Mammary epithelial cell (primary cell): ENCODE measurements at regions not wholly inside any gene's neighbourhood (a gene's known extent, or its start where the extent isn't known, plus 50 kb on each side); places are given as distances from the start of the nearest gene placed in this dataset.

Experiments used
- EZH2 ChIP-seq: IDR thresholded peaks from 2 replicates; pipeline ENCODE4 v1.6.1; 2012; ENCODE audit warnings: low read length, inconsistent platforms, borderline replicate concordance
- TF ChIP-seq, protein P1 (sequence below), 2 donors: IDR thresholded peaks in 1 of 2; conservative IDR thresholded peaks in 1 of 2; 2 replicates each; pipeline ENCODE4 v1.5.1; 2011 to 2012; ENCODE audit warnings: inconsistent platforms in 2 of 2, low read length in 2 of 2, mild to moderate bottlenecking in 2 of 2, control low read depth in 1 of 2, low read depth in 1 of 2; ENCODE audit not compliant: insufficient read depth in 1 of 2; ENCODE audit errors: extremely low read depth in 1 of 2

DNA sequence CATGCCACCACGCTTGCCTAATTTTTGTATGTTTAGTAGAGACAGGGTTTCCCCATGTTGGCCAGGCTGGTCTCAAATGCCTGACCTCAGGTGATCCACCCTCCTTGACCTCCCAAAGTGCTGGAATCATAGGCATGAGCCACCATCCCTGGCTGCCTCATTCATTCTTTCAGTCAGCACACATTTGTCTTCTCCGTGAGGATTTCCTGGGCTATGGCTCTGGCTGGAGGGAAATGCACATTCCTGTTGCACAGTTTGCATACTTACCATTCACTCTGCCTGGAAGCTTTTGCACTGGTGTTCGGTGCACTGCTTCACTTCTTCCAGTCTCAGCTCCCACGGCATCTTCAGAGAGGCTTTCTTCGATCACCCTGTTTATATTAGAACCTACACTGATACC is 267.8 kb downstream of the STIM2 start:
- TF ChIP-seq, protein P1, sequence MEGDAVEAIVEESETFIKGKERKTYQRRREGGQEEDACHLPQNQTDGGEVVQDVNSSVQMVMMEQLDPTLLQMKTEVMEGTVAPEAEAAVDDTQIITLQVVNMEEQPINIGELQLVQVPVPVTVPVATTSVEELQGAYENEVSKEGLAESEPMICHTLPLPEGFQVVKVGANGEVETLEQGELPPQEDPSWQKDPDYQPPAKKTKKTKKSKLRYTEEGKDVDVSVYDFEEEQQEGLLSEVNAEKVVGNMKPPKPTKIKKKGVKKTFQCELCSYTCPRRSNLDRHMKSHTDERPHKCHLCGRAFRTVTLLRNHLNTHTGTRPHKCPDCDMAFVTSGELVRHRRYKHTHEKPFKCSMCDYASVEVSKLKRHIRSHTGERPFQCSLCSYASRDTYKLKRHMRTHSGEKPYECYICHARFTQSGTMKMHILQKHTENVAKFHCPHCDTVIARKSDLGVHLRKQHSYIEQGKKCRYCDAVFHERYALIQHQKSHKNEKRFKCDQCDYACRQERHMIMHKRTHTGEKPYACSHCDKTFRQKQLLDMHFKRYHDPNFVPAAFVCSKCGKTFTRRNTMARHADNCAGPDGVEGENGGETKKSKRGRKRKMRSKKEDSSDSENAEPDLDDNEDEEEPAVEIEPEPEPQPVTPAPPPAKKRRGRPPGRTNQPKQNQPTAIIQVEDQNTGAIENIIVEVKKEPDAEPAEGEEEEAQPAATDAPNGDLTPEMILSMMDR (conservative IDR thresholded peaks at IDR 0.05 in 1 of 2, IDR thresholded peaks at IDR 0.05 in 1 of 2; ENCODE audit: extremely low read depth in 1 of 2, insufficient read depth in 1 of 2, low read depth in 1 of 2, low read length in 2 of 2) = no peak
- no peak for TF ChIP-seq EZH2
